Sigmoid colon (tissue), 6 donors: ENCODE measurements at regions not wholly inside any gene's neighbourhood (a gene's known extent, or its start where the extent isn't known, plus 50 kb on each side); places are given as distances from the start of the nearest gene placed in this dataset.

ENCODE experiments used
- DNase-seq: peaks from one replicate; pipeline ENCODE4 v3.0.0-alpha.2; 2019
- H3K27ac ChIP-seq, 4 donors: fragments of 200-600 bp; sonication (generic); one replicate each; pipeline ENCODE4 v1.5.1; 2016 to 2019; ENCODE audit warnings: mild to moderate bottlenecking in 1 of 4
- H3K27me3 ChIP-seq, 3 donors: fragments of 200-600 bp; sonication (generic); one replicate each; pipeline ENCODE4 v1.5.1; 2019; ENCODE audit warnings: mild to moderate bottlenecking in 1 of 3
- H3K36me3 ChIP-seq, 4 donors: fragments of 200-600 bp; sonication (generic); one replicate each; pipeline ENCODE4 v1.5.1; 2016 to 2019
- H3K4me1 ChIP-seq, 4 donors: fragments of 200-600 bp; sonication (generic); one replicate each; pipeline ENCODE4 v1.5.1; 2017 to 2019
- H3K4me3 ChIP-seq, 4 donors: fragments of 200-600 bp; sonication (generic); one replicate each; pipeline ENCODE4 v1.5.1; 2017 to 2019; ENCODE audit warnings: mild to moderate bottlenecking in 2 of 4, moderate library complexity in 1 of 4
- H3K9me3 ChIP-seq, 4 donors: fragments of 200-600 bp in 3 of 4; sonication (generic) in 3 of 4; one replicate each; pipeline versions ENCODE4 v1.5.1 to v1.6.1; 2013 to 2019
- EP300 ChIP-seq, 4 donors: sonication (generic); formaldehyde crosslinking; IDR thresholded peaks; one replicate each; pipeline ENCODE4 v1.6.1; 2017; ENCODE audit warnings: antibody characterized with exemption in 4 of 4
- POLR2A ChIP-seq, 2 donors: fragments of 450-650 bp; IDR thresholded peaks; one replicate each; pipeline ENCODE4 v1.6.1; 2016; ENCODE audit warnings: antibody characterized with exemption in 2 of 2, mild to moderate bottlenecking in 2 of 2, moderate library complexity in 2 of 2
- POLR2AphosphoS5 ChIP-seq, 4 donors: sonication (generic); formaldehyde crosslinking; IDR thresholded peaks; one replicate each; pipeline ENCODE4 v1.6.1; 2017; ENCODE audit warnings: antibody characterized with exemption in 4 of 4
- WGBS, 2 donors: extraction: QIAGEN DNeasy Blood & Tissue Kit; methylation state at CpG; one replicate each; pipeline ENCODE4 v1.1.7; 2013; 5-methylcytosine and 5-hydroxymethylcytosine counted together
- intact Hi-C: fragments of 100-400 bp; cut with DNase I; formaldehyde crosslinking; loops from one replicate; pipeline ENCODE4 v1.15.1; 2023
- TF ChIP-seq, protein P1 (sequence below), 4 experiments: fragments of 450-650 bp in 3 of 4; fragments of 200-600 bp in 1 of 4; IDR thresholded peaks; one replicate each; pipeline ENCODE4 v1.5.1; 2016 to 2019; ENCODE audit warnings: antibody characterized with exemption in 4 of 4, mild to moderate bottlenecking in 3 of 4, moderate library complexity in 2 of 4
- donor health status: healthy with polysubstance abuse.
- donor health status: healthy.

DNA sequence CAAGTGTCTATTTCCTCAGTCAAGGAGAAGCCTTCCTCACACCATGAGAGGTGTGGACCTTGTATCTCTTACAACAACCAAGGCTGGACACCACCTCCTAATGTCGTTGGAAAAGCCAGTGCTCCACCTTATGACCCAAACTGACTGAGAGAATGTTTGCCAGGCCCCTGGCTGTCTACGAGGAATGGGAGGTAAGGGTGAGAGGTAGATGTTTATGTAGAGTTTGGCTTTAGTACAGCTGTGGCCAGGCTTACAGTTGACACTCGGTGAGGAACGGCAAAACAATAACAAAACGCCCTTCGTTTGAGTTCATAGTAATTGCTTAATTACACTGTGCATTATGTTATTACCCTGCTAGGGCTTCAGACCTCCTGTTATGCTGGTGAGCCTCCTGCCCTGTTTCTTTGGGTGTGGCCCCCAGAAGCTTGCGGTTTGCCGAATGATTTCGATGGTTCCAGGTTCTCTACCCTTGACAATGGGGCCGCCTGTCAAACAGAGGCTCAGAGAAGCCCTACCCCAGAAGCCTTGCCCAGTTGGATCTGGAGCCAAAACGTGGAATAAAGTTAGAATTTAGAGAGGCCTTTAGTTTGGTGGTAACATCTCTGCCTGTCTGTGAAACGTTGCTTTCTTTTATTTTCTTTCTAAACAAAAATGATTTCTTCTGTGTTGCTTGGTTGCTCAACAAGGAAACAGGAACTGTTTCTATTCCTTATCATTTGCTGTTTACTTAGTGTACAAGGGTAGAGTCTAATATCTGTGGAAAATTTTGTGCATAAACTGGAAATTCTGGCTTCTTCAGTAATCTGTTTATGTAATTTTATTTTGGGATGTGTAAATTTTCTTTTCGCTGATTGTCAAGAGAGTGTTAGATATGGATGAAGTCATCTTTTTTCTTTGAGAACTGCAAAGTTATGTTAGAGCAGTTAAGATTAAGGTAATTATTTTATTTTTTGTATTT is 60.4 kb upstream of the FOXQ1 start:
- DNase-seq = no peak
- no peaks in the 10 kb centered on the region for H3K9me3 ChIP-seq
- no peaks in the 10 kb centered on the region for H3K27me3 ChIP-seq
- peaks cover 0 to 3% (median 0%) of the 10 kb centered on the region in 4 donors for H3K4me1 ChIP-seq
- H3K36me3 ChIP-seq = no peaks in the 10 kb centered on the region
- intact Hi-C loops = no loop called here
- TF ChIP-seq POLR2AphosphoS5 (IDR thresholded peaks at IDR 0.05) = no peak
- TF ChIP-seq POLR2A (IDR thresholded peaks at IDR 0.05) = no peak
- no peak for TF ChIP-seq EP300 (IDR thresholded peaks at IDR 0.05)
- TF ChIP-seq, protein P1, sequence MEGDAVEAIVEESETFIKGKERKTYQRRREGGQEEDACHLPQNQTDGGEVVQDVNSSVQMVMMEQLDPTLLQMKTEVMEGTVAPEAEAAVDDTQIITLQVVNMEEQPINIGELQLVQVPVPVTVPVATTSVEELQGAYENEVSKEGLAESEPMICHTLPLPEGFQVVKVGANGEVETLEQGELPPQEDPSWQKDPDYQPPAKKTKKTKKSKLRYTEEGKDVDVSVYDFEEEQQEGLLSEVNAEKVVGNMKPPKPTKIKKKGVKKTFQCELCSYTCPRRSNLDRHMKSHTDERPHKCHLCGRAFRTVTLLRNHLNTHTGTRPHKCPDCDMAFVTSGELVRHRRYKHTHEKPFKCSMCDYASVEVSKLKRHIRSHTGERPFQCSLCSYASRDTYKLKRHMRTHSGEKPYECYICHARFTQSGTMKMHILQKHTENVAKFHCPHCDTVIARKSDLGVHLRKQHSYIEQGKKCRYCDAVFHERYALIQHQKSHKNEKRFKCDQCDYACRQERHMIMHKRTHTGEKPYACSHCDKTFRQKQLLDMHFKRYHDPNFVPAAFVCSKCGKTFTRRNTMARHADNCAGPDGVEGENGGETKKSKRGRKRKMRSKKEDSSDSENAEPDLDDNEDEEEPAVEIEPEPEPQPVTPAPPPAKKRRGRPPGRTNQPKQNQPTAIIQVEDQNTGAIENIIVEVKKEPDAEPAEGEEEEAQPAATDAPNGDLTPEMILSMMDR (IDR thresholded peaks at IDR 0.05) = no peak
- WGBS, 2 donors = 13 to 58% methylated on average over 13 of the region's 13 CpGs
- H3K27ac ChIP-seq = no peak overlapping the region
- no peak overlapping the region for H3K4me3 ChIP-seq

DNA sequence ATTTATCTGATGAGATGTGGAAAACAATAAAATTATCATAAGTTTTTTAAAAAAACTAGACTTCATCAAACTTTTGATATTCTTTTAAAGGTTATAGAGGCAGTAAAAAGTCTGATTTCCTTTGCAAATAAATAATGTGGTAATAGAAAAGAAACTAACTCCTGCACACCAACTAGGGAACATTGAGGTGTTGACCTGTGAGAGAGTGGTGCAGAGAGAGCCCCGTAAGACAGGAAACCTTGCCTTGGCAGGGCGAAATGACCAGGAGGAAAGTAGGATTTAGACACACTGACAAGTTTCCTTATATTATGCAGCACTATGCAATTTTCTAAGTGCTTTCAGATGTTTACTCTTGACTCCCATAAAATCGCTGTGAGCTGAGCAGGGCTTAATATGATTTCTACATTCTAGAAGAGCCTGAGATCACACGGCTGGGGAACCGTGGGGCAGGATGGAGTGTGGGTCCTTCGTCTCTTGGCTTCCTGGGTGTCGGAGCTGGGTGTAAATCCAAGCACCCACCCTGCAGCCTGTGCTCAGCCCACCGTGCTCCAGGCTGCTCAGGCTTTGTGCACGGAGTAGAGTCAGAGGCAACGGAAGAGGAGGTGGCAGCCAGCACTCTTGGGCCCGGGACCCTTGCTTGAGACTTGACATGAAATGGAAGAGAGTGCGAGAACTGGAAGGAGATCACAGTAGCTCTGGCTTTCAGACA is 61.3 kb upstream of the FOXQ1 start:
- Histone ChIP-seq H3K4me3 (no peak overlapping the region), H3K27ac (no peak overlapping the region), H3K36me3 (no peaks in the 10 kb centered on the region), H3K9me3 (no peaks in the 10 kb centered on the region), H3K4me1 (peaks cover 0 to 3% (median 0%) of the 10 kb centered on the region in 4 donors), H3K27me3 (no peaks in the 10 kb centered on the region)
- whole genome bisulfite sequencing, 2 donors = 19 to 64% methylated on average over 12 of the region's 12 CpGs
- TF ChIP-seq, protein P1 (IDR thresholded peaks at IDR 0.05) = no peak
- TF ChIP-seq EP300 (IDR thresholded peaks at IDR 0.05) (no peak), POLR2AphosphoS5 (IDR thresholded peaks at IDR 0.05) (no peak), POLR2A (IDR thresholded peaks at IDR 0.05) (no peak)
- intact Hi-C loops = no loop called here
- DNase-seq = no peak

DNA sequence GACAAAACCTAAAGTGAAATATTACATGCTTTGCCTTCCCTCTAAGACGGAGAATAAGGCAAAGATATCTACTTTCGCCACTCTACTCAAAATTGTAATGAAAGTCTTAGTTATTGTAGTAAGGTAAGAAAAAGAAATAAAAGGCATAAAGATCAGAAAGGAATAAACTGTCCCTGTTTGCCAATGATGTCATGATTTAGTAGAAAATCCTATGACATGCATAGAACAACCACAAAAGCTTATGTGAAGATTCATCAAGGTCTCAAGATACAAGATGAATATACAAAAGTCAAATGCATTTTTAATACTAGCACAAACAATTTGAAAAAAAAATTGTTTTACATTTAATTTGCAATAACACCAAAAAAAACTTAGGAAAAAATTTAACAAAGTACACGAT is 64.0 kb upstream of the FOXQ1 start:
- intact Hi-C loops = no loop called here
- Histone ChIP-seq H3K4me3 (no peak overlapping the region), H3K27me3 (no peaks in the 10 kb centered on the region), H3K27ac (no peak overlapping the region), H3K36me3 (no peaks in the 10 kb centered on the region), H3K9me3 (no peaks in the 10 kb centered on the region), H3K4me1 (peaks cover 0 to 3% (median 0%) of the 10 kb centered on the region in 4 donors)
- TF ChIP-seq EP300 (IDR thresholded peaks at IDR 0.05) (no peak), POLR2A (IDR thresholded peaks at IDR 0.05) (no peak)
- WGBS, 2 donors = 92 to 93% methylated on average over 3 of the region's 3 CpGs
- DNase-seq = no peak

DNA sequence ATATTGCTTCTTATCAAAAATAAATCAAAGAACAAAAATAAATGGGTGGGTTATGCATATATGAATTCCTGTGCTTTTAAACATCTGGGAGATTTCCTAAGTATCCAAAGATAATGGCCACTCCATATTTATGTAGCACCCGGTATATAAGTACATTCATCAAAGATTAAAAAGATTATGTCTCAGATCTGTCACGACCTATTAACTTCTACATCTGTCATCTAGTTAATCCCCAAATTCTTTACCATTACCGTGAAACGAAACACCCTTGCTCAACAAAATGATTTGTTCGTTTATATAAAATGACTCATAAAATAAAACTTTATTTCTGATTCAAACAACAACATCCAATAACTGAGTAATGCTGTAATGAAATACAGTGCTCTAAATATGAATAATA is 64.8 kb upstream of the FOXQ1 start:
- Histone ChIP-seq H3K27me3 (no peaks in the 10 kb centered on the region), H3K4me3 (no peak overlapping the region), H3K4me1 (peaks cover 0 to 5% (median 2%) of the 10 kb centered on the region in 4 donors), H3K27ac (no peak overlapping the region), H3K36me3 (no peaks in the 10 kb centered on the region), H3K9me3 (no peaks in the 10 kb centered on the region)
- 77 to 78% methylated on average over 5 of the region's 5 CpGs for WGBS, 2 donors
- DNase-seq = no peak
- intact Hi-C loops = no loop called here
- TF ChIP-seq POLR2AphosphoS5 (IDR thresholded peaks at IDR 0.05) (no peak), EP300 (IDR thresholded peaks at IDR 0.05) (no peak), POLR2A (IDR thresholded peaks at IDR 0.05) (no peak)
- TF ChIP-seq, protein P1 (IDR thresholded peaks at IDR 0.05) = no peak

DNA sequence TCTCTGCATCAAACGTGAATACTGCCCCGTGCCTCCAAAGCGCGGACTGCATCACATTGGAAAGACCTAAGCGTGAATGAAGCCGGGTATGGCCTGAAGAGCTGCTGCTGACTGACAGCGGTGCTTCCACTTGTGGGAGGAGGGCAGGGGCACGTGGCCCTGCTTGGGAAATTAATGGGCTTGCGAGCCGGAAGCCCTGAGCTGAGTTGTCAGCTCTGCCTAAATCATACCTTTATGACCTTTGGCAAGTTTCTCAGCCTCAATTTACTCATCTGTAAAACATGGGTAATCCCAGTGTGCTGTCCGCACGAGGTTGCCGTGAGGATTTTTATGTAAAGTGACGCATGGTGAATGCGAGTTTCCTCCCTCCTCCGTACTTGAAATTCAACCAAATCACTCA is 67.0 kb upstream of the FOXQ1 start:
- whole genome bisulfite sequencing, 2 donors = 74 to 82% methylated on average over 16 of the region's 16 CpGs
- H3K27me3 ChIP-seq = no peaks in the 10 kb centered on the region
- no peaks in the 10 kb centered on the region for H3K9me3 ChIP-seq
- H3K27ac ChIP-seq = no peak overlapping the region
- no peak overlapping the region for H3K4me3 ChIP-seq
- H3K4me1 ChIP-seq = peaks cover 0 to 5% (median 0%) of the 10 kb centered on the region in 4 donors
- intact Hi-C loops = no loop called here
- H3K36me3 ChIP-seq = no peaks in the 10 kb centered on the region
- TF ChIP-seq EP300 (IDR thresholded peaks at IDR 0.05) = no peak
- TF ChIP-seq, protein P1 (IDR thresholded peaks at IDR 0.05) = no peak
- no peak for TF ChIP-seq POLR2A (IDR thresholded peaks at IDR 0.05)
- TF ChIP-seq POLR2AphosphoS5 (IDR thresholded peaks at IDR 0.05) = no peak
- no peak for DNase-seq
